IMR-90 (cell line): ENCODE measurements at regions not wholly inside any gene's neighbourhood (a gene's known extent, or its start where the extent isn't known, plus 50 kb on each side); places are given as distances from the start of the nearest gene placed in this dataset.

ENCODE experiments used
- ATAC-seq: fragments of 200-7000 bp; cut with Tn5 transposase; 2 replicates; pipeline ENCODE4 v1.9.1; 2020; ENCODE audit warnings: low read depth, mild to moderate bottlenecking, moderate library complexity
- BruUV-seq: library from RNA; stranded (reverse); fragments of 400-500 nt; replicated peaks from 2 replicates; lab custom pipeline; 2021; lab: Mats Ljungman, UMichigan
- CTCF ChIA-PET: fragments of 300-600 bp; formaldehyde crosslinking; extraction: SDS; loops from one replicate; lab custom pipeline; 2021; ENCODE audit warnings: antibody characterized with exemption; lab: Yijun Ruan, JAX
- POLR2A ChIA-PET: fragments of 300-600 bp; sonication (Branson Sonifier 250); formaldehyde crosslinking; loops from one replicate; lab custom pipeline; 2022; ENCODE audit warnings: antibody characterized with exemption; ENCODE audit not compliant: unreplicated experiment; lab: Charles Lee
- DNase-seq: peaks from one replicate; pipeline ENCODE4 v3.0.0; 2013
- H2AFZ ChIP-seq: replicated peaks from 2 replicates; pipeline ENCODE3; 2013; ENCODE audit warnings: low read length, mild to moderate bottlenecking; ENCODE audit not compliant: poor library complexity
- H2AK5ac ChIP-seq: 2 replicates; pipeline ENCODE4 v1.6.1; 2013; ENCODE audit warnings: low read depth, low read length, inconsistent platforms
- H2AK9ac ChIP-seq: replicated peaks from 2 replicates; pipeline ENCODE3; 2013; ENCODE audit warnings: mild to moderate bottlenecking, low read depth, low read length, moderate library complexity; ENCODE audit not compliant: poor library complexity
- H2BK120ac ChIP-seq: 2 replicates; pipeline ENCODE4 v1.6.1; 2013; ENCODE audit warnings: low read depth, low read length, inconsistent platforms
- H2BK15ac ChIP-seq: 3 replicates; pipeline ENCODE4 v1.6.1; 2013; ENCODE audit warnings: low read depth, low read length, inconsistent platforms
- H2BK20ac ChIP-seq: 2 replicates; pipeline ENCODE4 v1.6.1; 2013; ENCODE audit warnings: low read depth, mild to moderate bottlenecking, inconsistent platforms, low read length, moderate library complexity
- H2BK5ac ChIP-seq: 2 replicates; pipeline ENCODE4 v1.6.1; 2013; ENCODE audit warnings: mild to moderate bottlenecking, low read depth, low read length, inconsistent platforms; ENCODE audit not compliant: poor library complexity, severe bottlenecking
- H3K14ac ChIP-seq: replicated peaks from 2 replicates; pipeline ENCODE4 v1.6.1; 2013; ENCODE audit warnings: low read depth, low read length, inconsistent platforms
- H3K18ac ChIP-seq: 2 replicates; pipeline ENCODE4 v1.6.1; 2013; ENCODE audit warnings: low read depth, low read length, control low read depth
- H3K23ac ChIP-seq: 2 replicates; pipeline ENCODE4 v1.6.1; 2013; ENCODE audit warnings: low read depth, low read length, inconsistent platforms
- H3K27ac ChIP-seq: 2 replicates; pipeline ENCODE4 v1.5.1; 2013; ENCODE audit warnings: mild to moderate bottlenecking, control low read depth, low read length; ENCODE audit not compliant: insufficient read depth
- H3K27me3 ChIP-seq: 2 replicates; pipeline ENCODE4 v1.6.1; 2013; ENCODE audit warnings: low read length; ENCODE audit not compliant: control insufficient read depth, insufficient read depth
- H3K36me3 ChIP-seq: 2 replicates; pipeline ENCODE4 v1.6.1; 2013; ENCODE audit warnings: low read length, mixed read lengths; ENCODE audit not compliant: control insufficient read depth, insufficient read depth
- H3K4ac ChIP-seq: 2 replicates; pipeline ENCODE4 v1.6.1; 2013; ENCODE audit warnings: low read depth, low read length, inconsistent platforms
- H3K4me1 ChIP-seq: 2 replicates; pipeline ENCODE4 v1.6.1; 2013; ENCODE audit warnings: low read length, mixed read lengths; ENCODE audit not compliant: control insufficient read depth, insufficient read depth
- H3K4me2 ChIP-seq: 2 replicates; pipeline ENCODE4 v1.6.1; 2013; ENCODE audit warnings: low read depth, mild to moderate bottlenecking, control low read depth, low read length, moderate library complexity
- H3K4me3 ChIP-seq: 2 replicates; pipeline ENCODE4 v1.5.1; 2013; ENCODE audit warnings: low read depth, mild to moderate bottlenecking, control low read depth, low read length, moderate library complexity; ENCODE audit not compliant: insufficient read depth
- H3K56ac ChIP-seq: 2 replicates; pipeline ENCODE4 v1.6.1; 2013; ENCODE audit warnings: low read length, inconsistent platforms; ENCODE audit not compliant: insufficient read depth; ENCODE audit errors: extremely low read depth
- H3K79me1 ChIP-seq, 2 experiments: 2 replicates each; pipeline ENCODE4 v1.6.1; 2013; ENCODE audit warnings: low read length in 2 of 2, inconsistent platforms in 1 of 2, low read depth in 1 of 2
- H3K9ac ChIP-seq: 2 replicates; pipeline ENCODE4 v1.6.1; 2013; ENCODE audit warnings: low read depth, low read length, control low read depth
- H3K9me1 ChIP-seq: 2 replicates; pipeline ENCODE4 v1.6.1; 2013; ENCODE audit warnings: low read length, inconsistent platforms; ENCODE audit not compliant: insufficient read depth
- H3K9me3 ChIP-seq: 2 replicates; pipeline ENCODE4 v1.6.1; 2013; ENCODE audit warnings: low read length; ENCODE audit not compliant: control insufficient read depth, insufficient read depth
- H4K20me1 ChIP-seq: 2 replicates; pipeline ENCODE4 v1.6.1; 2013; ENCODE audit warnings: low read length, inconsistent platforms; ENCODE audit not compliant: insufficient read depth
- H4K5ac ChIP-seq: 2 replicates; pipeline ENCODE4 v1.6.1; 2013; ENCODE audit warnings: mild to moderate bottlenecking, low read depth, low read length, control low read depth
- H4K8ac ChIP-seq, 2 experiments: 2 replicates each; pipeline ENCODE4 v1.6.1; 2013; ENCODE audit warnings: low read depth in 2 of 2, low read length in 2 of 2, control low read depth in 1 of 2, inconsistent platforms in 1 of 2
- H4K91ac ChIP-seq: 2 replicates; pipeline ENCODE4 v1.6.1; 2013; ENCODE audit warnings: low read depth, low read length, inconsistent platforms; ENCODE audit not compliant: insufficient read depth
- BHLHE40 ChIP-seq: fragments of 150-350 bp; IDR thresholded peaks from 2 replicates; pipeline ENCODE4 v1.6.1; 2016; ENCODE audit warnings: mild to moderate bottlenecking, low read depth, low read length
- CEBPB ChIP-seq: IDR thresholded peaks from 2 replicates; pipeline ENCODE4 v1.6.1; 2012; ENCODE audit warnings: low read depth, low read length, improper control_type of control experiment
- CHD1 ChIP-seq: IDR thresholded peaks from 2 replicates; pipeline ENCODE4 v1.6.1; 2012; ENCODE audit warnings: low read depth, low read length, improper control_type of control experiment
- FOS ChIP-seq: fragments of 150-350 bp; IDR thresholded peaks from 2 replicates; pipeline ENCODE4 v1.6.1; 2016; ENCODE audit warnings: low read depth, low read length
- MAFK ChIP-seq: IDR thresholded peaks from 2 replicates; pipeline ENCODE4 v1.6.1; 2012; ENCODE audit warnings: low read depth, low read length, improper control_type of control experiment
- MAZ ChIP-seq: IDR thresholded peaks from 2 replicates; pipeline ENCODE4 v1.6.1; 2012; ENCODE audit warnings: low read depth, mild to moderate bottlenecking, low read length, improper control_type of control experiment, moderate library complexity, borderline replicate concordance
- MXI1 ChIP-seq: IDR thresholded peaks from 2 replicates; pipeline ENCODE4 v1.6.1; 2012; ENCODE audit warnings: low read depth, mild to moderate bottlenecking, low read length, moderate library complexity, borderline replicate concordance
- NFE2L2 ChIP-seq: fragments of 150-350 bp; IDR thresholded peaks from 2 replicates; pipeline ENCODE4 v1.6.1; 2016; ENCODE audit warnings: low read depth, mild to moderate bottlenecking, low read length
- POLR2A ChIP-seq: IDR thresholded peaks from 2 replicates; pipeline ENCODE4 v1.6.1; 2012; ENCODE audit warnings: mild to moderate bottlenecking, low read depth, low read length
- RAD21 ChIP-seq: IDR thresholded peaks from 2 replicates; pipeline ENCODE4 v1.6.1; 2012; ENCODE audit warnings: low read length, improper control_type of control experiment
- RCOR1 ChIP-seq: IDR thresholded peaks from 2 replicates; pipeline ENCODE4 v1.6.1; 2012; ENCODE audit warnings: mild to moderate bottlenecking, low read length, improper control_type of control experiment; ENCODE audit not compliant: insufficient replicate concordance
- RFX5 ChIP-seq: IDR thresholded peaks from 2 replicates; pipeline ENCODE4 v1.8.0; 2012; ENCODE audit warnings: low read depth, mild to moderate bottlenecking, low read length, moderate library complexity
- SMC3 ChIP-seq: fragments of 150-350 bp; IDR thresholded peaks from 2 replicates; pipeline ENCODE4 v1.6.1; 2016; ENCODE audit warnings: low read depth, mild to moderate bottlenecking, antibody characterized with exemption, low read length, moderate library complexity
- WGBS, 2 experiments: methylation state at CpG; one replicate each; pipeline versions ENCODE4 v1.1.5 to v1.1.7; 2013; ENCODE audit warnings: missing lambda C conversion rate in 2 of 2; ENCODE audit not compliant: insufficient read length in 1 of 2; ENCODE audit errors: extremely low coverage in 2 of 2; 5-methylcytosine and 5-hydroxymethylcytosine counted together
- dilution Hi-C: fragments of 300-500 bp; cut with HindIII; formaldehyde crosslinking; loops from one replicate; pipeline ENCODE4 v1.14.3; 2018; ENCODE audit warnings: low sequenced_read_pairs; ENCODE audit not compliant: unreplicated experiment
- in situ Hi-C: fragments of 300-500 bp; cut with MboI; formaldehyde crosslinking; loops from 3 replicates; pipeline ENCODE4 v1.14.3; 2019; ENCODE audit warnings: low sequenced_read_pairs, inconsistent platforms, mixed read lengths
- intact Hi-C: fragments of 100-400 bp; cut with micrococcal nuclease; formaldehyde crosslinking; loops from 2 replicates; pipeline ENCODE4 v1.10.0; 2022
- TF ChIP-seq, protein P1 (sequence below): conservative IDR thresholded peaks from 2 replicates; pipeline ENCODE4 v1.5.1; 2012; ENCODE audit warnings: mild to moderate bottlenecking, low read depth, low read length, improper control_type of control experiment
- TF ChIP-seq, protein P2 (sequence below): fragments of 150-350 bp; IDR thresholded peaks from 2 replicates; pipeline ENCODE4 v1.6.1; 2016; ENCODE audit warnings: low read depth, mild to moderate bottlenecking, low read length, moderate library complexity, borderline replicate concordance
- TF ChIP-seq, protein P3 (sequence below): fragments of 150-350 bp; IDR thresholded peaks from 2 replicates; pipeline ENCODE4 v1.6.1; 2017; ENCODE audit warnings: mild to moderate bottlenecking, antibody characterized with exemption, low read length, low read depth

GRCh38 chr12:98453070-98453469 is 62.3 kb upstream of the TMPO start:
- H3K79me1 ChIP-seq: no peaks in the 10 kb centered on the region
- no peak overlapping the region for H2BK120ac ChIP-seq
- H3K27me3 ChIP-seq: no peaks in the 10 kb centered on the region; the same call in 1 of the 2 replicates
- ATAC-seq (no peak), DNase-seq (no peak)
- in situ Hi-C loops (no loop called here), dilution Hi-C loops (no loop called here), intact Hi-C loops (no loop called here)
- no peaks in the 10 kb centered on the region; the same call in 1 of the 2 replicates for H3K9me1 ChIP-seq
- H4K8ac ChIP-seq: no peak overlapping the region
- TF ChIP-seq CHD1 (no peak), MXI1 (no peak), RCOR1 (no peak), NFE2L2 (no peak), SMC3 (no peak), BHLHE40 (no peak), MAZ (no peak), CEBPB (no peak), RFX5 (no peak), MAFK (no peak), FOS (no peak), RAD21 (no peak), POLR2A (no peak)
- TF ChIP-seq, protein P1, sequence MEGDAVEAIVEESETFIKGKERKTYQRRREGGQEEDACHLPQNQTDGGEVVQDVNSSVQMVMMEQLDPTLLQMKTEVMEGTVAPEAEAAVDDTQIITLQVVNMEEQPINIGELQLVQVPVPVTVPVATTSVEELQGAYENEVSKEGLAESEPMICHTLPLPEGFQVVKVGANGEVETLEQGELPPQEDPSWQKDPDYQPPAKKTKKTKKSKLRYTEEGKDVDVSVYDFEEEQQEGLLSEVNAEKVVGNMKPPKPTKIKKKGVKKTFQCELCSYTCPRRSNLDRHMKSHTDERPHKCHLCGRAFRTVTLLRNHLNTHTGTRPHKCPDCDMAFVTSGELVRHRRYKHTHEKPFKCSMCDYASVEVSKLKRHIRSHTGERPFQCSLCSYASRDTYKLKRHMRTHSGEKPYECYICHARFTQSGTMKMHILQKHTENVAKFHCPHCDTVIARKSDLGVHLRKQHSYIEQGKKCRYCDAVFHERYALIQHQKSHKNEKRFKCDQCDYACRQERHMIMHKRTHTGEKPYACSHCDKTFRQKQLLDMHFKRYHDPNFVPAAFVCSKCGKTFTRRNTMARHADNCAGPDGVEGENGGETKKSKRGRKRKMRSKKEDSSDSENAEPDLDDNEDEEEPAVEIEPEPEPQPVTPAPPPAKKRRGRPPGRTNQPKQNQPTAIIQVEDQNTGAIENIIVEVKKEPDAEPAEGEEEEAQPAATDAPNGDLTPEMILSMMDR: no peak
- TF ChIP-seq, protein P2, sequence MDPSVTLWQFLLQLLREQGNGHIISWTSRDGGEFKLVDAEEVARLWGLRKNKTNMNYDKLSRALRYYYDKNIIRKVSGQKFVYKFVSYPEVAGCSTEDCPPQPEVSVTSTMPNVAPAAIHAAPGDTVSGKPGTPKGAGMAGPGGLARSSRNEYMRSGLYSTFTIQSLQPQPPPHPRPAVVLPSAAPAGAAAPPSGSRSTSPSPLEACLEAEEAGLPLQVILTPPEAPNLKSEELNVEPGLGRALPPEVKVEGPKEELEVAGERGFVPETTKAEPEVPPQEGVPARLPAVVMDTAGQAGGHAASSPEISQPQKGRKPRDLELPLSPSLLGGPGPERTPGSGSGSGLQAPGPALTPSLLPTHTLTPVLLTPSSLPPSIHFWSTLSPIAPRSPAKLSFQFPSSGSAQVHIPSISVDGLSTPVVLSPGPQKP: no peak
- TF ChIP-seq, protein P3, sequence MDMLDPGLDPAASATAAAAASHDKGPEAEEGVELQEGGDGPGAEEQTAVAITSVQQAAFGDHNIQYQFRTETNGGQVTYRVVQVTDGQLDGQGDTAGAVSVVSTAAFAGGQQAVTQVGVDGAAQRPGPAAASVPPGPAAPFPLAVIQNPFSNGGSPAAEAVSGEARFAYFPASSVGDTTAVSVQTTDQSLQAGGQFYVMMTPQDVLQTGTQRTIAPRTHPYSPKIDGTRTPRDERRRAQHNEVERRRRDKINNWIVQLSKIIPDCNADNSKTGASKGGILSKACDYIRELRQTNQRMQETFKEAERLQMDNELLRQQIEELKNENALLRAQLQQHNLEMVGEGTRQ: no peak
- no peak overlapping the region for H4K5ac ChIP-seq
- H2AK9ac ChIP-seq: no peak overlapping the region
- H3K4me1 ChIP-seq: peaks cover 2% of the 10 kb centered on the region
- ChIA-PET CTCF (no interaction called here), POLR2A (interaction anchor here (0.6 kb wide), 1 partner anchor 9 kb away, joined by 7 read pairs; no protein-coding TSS in a partner anchor)
- no peak overlapping the region for H2AFZ ChIP-seq
- no peak overlapping the region for H3K18ac ChIP-seq
- no CpG with 5 or more reads among the region's 4 CpGs for WGBS, 2 experiments
- no peak overlapping the region for H3K27ac ChIP-seq
- no peak overlapping the region for H2AK5ac ChIP-seq
- no peak overlapping the region for H2BK5ac ChIP-seq
- no peak overlapping the region for H3K4ac ChIP-seq
- H3K4me3 ChIP-seq: no peak overlapping the region
- H4K91ac ChIP-seq: no peak overlapping the region
- no peak overlapping the region for H3K23ac ChIP-seq
- H3K9me3 ChIP-seq: no peaks in the 10 kb centered on the region
- H3K4me2 ChIP-seq: no peak overlapping the region
- H3K56ac ChIP-seq: no peak overlapping the region
- H3K9ac ChIP-seq: no peak overlapping the region
- H2BK20ac ChIP-seq: no peak overlapping the region
- BruUV-seq: no TSS peak
- H3K36me3 ChIP-seq: no peaks in the 10 kb centered on the region
- no peak overlapping the region for H3K14ac ChIP-seq
- H2BK15ac ChIP-seq: no peak overlapping the region
- no peaks in the 10 kb centered on the region for H4K20me1 ChIP-seq
